ENCODE measurements at regions not wholly inside any gene's neighbourhood (a gene's known extent, or its start where the extent isn't known, plus 50 kb on each side); places are given as distances from the start of the nearest gene placed in this dataset.
"Not testable (repeated sequence)": the region's sequence is repeated elsewhere in the genome, so short reads cannot be mapped to it uniquely, and the experiment has no call there.

DNA sequence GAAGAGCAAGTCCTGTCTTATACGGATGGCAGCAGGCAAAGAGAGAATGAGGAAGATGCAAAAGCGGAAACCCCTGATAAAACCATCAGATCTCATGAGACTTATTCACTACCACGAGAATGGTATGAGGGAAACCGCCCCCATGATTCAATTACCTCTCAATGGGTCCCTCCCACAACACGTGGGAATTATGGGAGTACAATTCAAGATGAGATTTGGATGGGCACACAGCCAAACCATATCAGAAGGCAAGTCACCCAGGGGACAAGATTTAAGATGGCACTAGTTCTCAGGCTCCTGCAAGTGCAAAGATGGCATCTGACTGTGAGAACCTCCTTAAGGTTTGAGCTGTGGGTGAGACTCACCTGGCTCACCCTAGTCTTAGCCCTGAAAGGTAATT lies 984.3 kb downstream of the AACS start:
- DNase-seq, result not testable (repeated sequence)

DNA sequence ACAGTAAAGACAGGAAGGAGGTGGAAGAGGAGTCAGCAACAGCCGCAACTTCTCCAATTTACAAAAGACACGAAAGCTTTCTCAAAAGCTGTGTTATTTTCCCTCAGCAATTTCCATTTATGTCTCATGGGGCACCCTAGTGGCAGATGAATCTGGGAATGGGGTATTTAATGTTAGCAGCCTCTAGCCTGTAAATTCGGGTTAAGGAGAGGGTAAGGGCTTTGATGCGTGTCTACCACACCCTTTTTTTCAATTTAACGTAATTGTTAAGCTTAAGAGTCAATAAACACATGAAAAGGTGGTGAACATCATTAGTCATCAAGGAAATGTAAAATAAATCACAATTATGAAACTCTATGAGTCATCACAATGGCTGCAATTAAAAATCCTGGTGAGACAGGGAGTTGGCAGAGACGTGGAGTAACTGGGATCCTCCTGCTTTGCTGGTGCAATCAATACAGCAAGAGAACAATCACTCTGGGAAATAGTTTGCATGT lies 986.4 kb downstream of the AACS start:
- no peak for DNase-seq

DNA sequence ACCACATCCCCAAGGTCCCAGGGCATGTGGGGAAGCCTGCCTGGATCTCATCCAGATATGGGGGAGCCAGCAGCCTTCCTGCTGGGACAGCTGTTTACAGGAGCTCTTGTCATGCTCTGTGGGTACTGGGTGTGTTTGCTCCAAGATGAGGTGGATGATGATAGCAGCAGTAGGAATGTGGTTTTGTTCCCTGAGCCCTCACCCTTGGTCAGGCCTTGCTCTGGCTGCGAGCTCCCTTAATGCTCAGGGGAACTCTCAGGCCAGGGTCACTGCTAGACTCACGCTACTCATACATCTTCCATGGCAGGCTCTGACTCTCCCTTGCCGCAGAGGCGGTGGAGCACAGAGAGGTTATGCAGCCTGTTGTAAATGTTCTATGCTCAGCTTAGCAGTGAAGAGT lies 990.3 kb downstream of the AACS start:
- DNase-seq, result no peak

DNA sequence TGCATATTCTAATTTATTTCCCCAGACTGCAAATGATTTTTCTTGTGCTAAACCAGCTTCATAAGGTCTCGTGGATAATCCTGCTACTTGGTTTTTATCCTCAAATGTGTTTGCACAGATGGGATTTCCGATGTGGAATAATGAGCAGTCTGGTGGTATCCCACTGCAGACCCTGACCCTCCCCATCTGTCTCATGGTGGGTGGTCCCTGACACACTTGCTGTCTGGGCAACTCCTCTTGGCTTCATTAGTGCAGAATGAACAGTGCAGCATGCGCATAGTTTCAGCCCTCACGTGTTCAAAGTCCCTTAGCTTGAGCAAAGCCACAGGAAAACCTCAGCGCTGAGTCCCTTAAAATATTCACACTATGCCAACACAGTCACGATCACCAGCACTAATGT lies 996.5 kb downstream of the AACS start:
- DNase-seq, result no peak

DNA sequence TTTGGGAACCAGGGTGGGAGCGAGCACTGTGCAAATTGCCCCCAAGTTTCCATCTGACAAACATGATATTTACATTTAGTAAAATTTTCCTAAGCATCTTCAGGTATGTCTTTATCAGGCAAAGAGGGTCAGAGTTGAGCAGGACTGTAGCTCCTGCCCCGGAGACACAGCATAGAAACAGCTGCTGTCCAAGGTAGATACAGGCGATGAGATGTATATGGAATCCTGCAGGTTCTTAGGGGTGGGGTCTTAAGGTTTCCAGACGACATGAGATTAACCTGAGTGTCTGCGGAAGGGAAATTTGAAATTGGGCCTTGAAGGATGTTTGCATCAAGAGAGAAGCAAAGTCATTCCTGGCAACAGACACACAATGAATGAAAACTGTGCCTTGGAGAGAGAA lies 998.8 kb downstream of the AACS start:
- DNase-seq, result no peak

DNA sequence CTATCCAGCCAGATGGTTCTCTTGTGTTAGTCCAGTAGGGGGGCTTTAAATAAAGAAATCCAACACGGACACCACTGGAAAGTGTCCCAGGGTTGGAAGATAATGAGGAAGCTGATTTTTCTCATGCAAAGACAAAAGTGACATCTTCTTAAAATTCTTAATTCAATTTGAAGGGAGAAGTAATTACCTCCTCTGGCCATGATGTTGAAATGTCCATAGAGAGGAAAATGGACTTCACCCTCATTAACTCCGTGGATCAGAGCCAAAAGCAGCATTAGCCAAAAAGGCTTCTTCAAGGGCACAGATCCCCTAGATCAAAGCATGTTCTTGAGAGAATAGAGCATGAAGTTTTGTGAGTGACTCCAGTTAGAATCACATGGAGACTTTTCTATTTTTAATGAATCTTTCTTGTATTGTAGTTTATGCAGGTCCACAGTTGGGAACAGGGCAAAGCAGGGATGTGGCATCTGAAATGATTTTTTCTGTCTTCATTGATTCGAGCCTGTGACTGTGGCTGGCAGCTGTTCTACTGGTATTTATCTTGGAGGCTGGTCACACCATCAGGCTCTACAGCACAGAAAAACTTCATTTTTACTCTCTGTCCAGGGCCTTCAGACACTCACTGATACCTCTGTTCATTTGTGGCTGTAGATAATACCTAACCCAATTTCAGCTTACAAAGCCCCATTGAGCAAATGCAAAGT lies 1002.5 kb downstream of the AACS start:
- no peak for DNase-seq

DNA sequence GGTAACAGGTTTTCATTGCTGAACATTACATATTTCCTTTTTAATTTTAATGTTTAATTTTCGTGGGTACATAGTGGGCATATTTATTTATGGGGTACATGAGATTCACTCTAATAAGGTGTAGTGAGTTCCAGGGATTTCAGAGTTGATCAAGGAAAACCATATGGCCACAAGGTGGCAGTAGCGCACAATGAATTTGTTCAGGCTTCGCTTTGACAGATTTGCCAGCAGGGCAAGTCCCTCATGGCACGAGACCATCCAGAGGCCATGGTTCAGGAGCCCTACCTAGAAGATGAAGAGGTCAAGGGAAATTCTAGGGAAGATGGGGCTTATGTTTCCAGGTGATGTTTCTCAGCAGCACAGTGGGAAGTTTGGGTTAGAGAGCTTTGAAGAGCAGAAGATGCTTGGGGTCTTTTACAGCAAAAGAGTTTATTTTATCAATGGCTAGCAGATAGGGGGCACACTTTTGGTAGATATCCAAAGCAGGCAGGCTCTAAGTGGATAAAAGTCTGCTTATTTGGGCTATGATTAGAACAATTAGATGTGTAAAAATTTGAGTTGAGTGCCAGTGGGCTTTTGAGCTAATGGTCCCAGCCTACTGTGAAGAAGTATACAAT lies 1004.4 kb downstream of the AACS start:
- no peak for DNase-seq

DNA sequence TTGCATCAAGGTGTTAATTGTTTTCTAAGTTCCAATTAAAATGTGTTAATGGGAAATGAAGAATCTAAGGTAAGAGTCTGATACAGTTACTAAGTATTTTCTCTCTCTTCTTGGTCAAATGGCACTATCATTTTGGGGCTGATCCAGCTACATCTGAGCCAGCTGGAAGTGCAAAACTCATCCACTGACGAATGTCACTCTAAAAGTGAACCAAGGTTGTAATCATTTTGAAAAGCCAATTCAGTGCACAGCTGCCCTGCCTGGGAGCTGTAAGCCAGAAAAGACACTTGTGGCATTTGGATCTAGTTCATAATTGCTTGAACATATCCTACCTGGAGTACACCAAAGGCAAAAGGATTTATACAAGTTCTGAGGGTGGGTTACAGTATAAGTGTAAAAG lies 1011.3 kb downstream of the AACS start:
- DNase-seq, result no peak

DNA sequence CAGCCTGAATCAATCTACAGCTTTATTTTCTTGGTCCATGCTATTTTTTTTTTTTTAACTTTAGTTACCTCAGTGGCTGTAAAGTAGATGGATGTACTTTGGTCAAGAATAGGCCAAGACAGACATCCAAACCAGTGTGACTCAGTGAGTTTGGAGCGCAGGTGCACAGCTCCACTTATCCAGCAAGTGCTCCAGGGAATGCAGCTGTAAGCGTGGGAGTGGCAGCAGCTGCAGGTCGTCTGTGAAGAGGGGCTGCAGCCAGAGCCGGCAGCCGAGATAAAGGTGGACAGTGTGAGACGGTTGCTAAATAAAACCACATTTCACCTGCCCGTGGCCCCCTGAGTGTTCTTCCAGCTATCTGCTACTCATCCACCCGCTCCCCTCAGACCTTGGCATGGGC lies 1018.7 kb downstream of the AACS start:
- DNase-seq, result no peak

DNA sequence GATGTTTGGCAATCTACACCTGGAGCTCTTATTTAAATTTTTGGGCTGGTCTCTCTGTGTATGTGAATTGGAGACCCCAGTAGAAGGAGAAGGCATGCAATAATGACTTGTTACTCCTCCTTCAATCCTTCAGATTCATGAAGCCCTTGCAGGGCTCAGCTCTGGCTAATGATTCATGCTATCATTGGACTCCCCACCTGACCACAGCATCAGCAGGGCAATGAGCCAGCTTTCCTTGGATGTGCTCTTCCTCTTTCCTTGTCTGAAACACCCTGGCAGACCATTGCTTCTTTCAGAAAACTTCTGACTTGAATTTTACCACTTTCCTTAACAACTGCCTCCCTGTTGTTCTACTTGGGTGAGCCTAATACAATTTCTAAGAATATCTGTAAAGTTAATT lies 1019.2 kb downstream of the AACS start:
- DNase-seq, result no peak

DNA sequence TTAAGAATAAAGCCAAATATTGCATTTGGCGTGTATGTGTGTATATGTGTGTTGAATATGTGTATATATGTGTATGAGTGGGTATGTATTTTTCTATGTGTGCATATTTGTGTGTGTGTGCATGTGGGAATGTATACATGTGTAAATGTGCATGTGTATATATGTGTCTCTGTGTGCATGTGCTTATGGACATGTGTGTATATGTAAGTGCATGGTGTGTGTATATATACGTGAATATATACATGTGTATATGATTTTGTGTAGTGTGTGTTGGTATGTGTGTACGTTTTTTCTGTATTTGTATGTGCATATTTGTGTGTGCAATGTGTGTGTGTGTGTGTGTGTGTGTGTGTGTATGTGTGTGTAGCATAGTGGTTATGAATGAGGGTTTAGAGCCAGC lies 1021.0 kb downstream of the AACS start:
- DNase-seq, result no peak

DNA sequence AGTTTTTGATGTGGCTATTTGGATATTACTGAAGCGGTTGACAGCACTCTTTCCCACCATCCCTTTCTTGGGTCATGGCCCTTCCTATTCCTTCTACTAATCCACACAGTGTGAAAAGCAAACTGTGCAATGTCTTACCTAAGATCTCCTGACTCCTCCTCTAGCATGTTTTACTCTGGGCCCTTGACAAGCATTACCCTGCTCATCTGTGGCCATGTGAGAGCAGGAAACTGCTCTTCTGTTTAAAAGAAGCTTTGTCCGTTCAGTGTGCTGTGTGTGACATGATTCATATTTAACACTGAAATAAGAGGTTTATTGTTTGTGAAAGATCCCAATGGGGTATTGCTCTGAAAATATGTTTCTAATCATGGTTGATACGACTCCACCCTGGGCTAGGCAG lies 1022.5 kb downstream of the AACS start:
- no peak for DNase-seq

DNA sequence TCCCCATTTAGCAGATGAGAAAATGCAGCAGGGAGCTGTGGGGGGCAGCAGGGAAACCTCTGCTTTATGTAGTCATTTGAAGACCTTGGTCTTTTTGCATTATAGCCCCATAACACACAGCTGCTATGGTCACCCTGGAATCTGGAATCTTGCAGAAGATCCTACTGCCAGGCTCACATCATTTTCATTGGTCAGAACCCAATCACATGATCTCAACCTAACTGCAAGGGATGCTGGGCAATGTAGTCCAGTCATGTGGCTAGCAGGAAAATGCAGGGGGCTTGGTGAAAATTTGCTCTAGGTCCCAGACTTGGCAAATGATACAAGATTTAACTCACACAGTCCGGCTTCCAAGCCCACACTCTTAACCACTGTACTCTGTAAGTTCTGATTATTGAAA lies 1028.7 kb downstream of the AACS start:
- no peak for DNase-seq

DNA sequence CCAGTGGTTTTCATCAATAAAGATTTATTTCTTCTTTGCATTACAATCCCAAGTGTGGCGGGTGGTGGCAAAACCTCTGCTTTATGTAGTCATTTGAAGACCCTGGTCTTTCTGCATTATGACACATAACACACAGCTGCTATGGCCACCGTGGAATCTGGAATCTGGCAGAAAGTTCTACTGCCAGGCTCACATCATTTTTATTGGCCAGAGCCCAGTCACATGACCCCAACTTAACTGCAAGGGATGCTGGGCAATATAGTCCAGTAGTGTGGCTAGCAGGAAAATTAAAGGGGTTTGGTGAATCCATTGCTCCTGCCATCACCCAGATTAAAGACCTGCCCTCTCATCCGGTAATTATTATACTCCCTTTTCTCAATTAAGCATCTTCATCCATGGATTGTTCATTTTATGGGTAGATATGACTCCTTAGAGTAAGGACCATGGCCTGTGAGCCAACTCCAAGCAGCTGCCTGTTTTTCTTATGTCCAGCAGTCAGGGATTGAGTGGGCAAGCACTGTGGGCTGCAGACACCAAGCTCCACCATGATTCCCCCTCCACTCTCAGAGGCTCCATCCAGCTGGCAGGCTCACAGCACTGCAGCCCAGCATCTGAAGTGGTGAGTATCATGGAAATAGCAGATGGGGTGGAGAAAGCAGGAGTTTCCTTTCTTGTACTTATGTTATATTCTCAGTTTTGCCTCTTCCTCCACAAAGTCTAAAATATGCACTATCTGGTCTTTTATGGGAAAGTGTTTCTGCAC lies 1030.7 kb downstream of the AACS start:
- DNase-seq, result no peak

DNA sequence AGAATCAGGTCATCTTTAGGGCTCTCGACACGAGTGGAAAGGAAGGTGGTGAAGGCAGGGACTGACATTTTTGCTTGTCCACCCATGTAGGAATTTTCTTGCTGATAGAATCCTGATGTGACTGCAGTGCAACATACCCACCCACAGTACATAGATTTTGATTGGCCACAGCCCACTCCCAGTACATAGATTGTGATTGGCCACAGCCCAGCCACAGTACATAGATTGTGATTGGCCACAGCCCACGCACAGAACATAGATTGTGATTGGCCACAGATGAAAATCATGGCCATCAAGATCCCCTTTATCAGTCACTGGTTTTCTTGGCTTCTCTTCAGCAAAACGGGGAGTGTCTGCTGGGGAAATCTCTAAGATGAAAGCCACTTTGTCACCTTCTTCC lies 1041.5 kb downstream of the AACS start:
- no peak for DNase-seq

DNA sequence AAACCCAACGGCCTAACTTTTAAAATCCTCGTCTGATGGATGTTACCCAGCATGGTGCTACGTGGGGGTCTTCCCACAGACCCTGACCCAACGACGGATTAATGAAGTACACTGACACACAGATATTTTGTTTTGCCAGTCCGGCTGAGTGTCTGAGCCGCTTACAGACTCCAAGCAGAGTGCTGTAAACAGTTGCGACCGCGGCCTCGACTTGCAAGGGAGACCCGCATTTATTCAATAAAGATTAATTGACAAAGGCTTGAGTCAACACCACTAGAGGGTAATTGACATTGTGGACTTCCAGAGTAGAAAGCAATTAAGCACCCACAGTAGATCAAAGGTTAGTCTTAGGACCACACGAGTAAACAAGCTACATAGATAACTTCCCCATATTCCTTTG lies 1042.4 kb downstream of the AACS start:
- no peak for DNase-seq

DNA sequence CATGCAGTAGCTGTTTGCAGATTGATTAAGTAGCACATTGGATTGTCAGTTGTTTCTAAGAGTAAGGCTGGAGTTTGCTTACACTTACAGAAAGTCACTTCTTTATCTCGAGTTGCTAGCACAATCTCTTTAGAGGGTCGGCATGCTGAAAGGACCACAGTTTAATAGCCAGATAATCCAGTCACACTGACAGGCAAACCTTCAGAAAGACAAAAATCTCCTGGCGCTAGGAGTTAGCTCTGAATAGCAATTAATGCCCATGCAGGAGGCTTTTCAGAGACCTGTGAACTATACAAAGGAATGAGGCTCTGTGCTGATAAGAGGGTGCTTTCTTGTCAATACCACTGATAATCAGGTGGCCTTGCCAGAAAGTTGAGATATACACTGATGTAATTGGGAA lies 1043.0 kb downstream of the AACS start:
- DNase-seq, result no peak

DNA sequence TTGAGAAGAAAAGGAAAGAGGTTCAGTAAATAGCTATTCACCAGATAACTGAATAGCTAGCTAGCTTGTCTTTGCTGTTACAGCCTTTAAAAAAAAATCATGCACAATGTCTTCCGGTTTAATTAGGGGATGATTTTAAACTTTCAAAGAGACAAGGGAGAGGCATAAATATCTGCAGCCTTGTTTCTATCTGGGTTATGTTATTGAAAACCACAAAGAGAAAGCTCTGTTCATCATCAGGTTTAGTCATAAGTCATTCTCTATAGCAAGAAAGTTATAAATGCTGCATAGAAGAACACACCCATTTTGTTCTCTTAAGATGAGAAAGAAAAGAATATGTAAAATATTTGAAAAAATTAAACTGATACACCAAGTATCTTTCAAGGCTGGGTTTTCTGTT lies 1046.9 kb downstream of the AACS start:
- DNase-seq, result no peak

DNA sequence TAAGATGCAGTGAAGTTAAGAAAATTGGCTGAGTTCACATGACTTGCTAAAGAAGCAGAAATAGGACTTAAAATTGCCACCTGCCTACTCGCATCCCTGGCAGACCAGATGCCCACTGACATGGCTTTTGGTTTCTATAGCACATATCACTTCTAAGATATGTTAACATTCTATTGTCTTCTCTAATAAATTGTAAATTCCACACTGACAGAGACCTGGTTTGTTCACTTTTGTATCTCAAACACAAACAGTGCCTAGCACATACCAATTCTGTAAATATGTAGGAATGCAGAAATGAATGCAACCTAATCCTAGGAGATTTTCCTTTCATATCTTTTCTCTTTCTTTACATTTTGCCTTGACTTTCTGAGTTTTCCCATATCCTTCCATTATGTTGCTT lies 1047.6 kb downstream of the AACS start:
- DNase-seq, result no peak

DNA sequence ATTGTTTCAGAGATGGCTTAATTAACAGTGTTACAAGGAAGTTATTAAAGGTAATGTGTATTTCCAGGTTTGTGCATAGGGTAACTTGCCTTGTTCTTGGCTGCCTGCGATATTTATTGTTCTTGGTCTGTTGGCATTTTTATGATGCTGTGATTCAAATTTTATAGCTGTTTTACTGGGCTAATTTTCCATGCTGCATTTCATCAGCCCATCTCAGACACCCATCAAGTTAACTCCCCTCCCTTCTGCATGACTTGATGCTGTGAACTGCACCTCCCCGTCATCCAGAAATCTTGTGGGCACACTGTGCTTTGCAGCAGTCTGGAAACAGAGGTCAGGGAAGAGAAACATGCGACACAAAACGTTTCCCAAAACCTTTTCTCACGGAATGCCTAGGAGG lies 1049.2 kb downstream of the AACS start:
- no peak for DNase-seq

DNA sequence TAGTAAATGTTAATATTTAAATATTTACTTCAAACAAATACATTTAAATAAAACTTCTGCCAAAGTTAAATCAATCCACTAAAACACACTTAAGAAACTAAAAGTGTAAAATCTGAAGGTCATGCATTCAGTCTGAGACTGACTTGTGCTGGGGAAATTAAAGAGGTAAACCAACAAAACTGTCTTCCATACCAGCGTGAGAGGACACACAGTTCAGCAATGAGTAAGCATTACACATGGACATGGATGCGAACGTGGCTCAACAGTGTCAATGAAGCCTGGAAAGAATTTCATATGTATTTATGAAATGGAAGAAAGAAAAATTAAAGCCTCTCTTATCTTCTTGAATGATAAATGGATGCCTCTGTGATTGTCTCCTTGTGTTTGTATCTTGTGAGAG lies 1052.3 kb downstream of the AACS start:
- DNase-seq, result no peak

DNA sequence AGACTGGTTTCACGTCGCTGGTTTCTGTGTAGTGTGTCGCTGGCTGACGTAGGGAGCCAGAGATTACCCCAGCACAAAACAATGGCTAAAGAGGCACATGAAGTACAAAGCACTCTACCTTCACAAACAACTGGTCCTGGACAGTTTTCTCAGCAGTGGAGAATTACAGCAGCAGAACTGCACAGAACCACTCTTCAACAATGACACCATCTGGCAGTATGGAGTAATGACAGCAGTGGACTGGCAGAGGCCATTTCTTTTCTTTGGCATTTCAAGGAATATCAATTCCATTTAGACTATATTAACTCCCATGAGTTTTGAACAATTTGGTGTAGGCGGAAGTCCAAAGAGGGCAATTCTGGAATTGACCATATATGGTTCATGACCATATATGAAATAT lies 1074.1 kb downstream of the AACS start:
- no peak for DNase-seq

DNA sequence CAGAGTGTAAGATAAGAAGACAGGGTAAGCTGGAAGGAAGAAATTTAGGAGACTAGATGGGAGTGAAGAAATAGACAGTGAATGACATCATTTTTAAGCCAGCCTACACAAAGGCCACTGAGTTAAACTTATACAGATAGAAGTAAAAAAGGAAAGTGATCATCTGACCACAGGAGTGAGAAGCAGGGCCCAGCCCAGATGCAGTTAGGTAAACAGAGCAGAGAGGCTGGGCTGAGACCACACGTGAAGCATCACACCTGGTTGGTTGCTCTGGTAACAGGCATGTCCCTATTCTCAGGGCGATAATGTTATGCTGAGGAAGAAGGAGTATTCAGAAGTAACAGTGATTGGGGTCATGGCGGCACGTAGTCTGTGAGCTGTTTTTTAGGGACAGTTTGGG lies 1079.4 kb downstream of the AACS start:
- DNase-seq, result no peak

DNA sequence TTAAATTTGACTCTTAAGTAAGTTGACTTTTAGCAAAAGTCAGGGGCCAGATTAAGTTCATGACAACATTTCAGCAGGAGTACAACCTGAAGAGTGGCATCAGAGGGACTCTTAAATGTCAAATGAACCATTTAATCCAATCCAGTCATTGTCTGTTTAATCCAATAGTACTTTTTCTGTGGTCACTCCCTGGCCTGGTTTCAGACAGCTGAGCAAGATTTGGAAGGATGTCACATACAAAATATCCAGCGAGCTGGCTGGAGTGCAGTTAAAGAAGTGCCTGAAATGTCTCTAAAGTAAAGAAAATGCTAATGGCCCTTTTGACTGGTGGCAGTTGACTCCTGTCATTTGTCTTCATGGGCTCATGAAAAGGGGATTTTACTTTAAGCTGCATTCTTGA lies 1082.1 kb downstream of the AACS start:
- no peak for DNase-seq

Measured in GF-D8 (cell line).